IMR-90 (cell line): ENCODE measurements at regions not wholly inside any gene's neighbourhood (a gene's known extent, or its start where the extent isn't known, plus 50 kb on each side); places are given as distances from the start of the nearest gene placed in this dataset.

Source experiments
- BHLHE40 ChIP-seq: fragments of 150-350 bp; IDR thresholded peaks from 2 replicates; pipeline ENCODE4 v1.6.1; 2016; ENCODE audit warnings: mild to moderate bottlenecking, low read depth, low read length
- MXI1 ChIP-seq: IDR thresholded peaks from 2 replicates; pipeline ENCODE4 v1.6.1; 2012; ENCODE audit warnings: low read depth, mild to moderate bottlenecking, low read length, moderate library complexity, borderline replicate concordance
- POLR2A ChIP-seq: IDR thresholded peaks from 2 replicates; pipeline ENCODE4 v1.6.1; 2012; ENCODE audit warnings: mild to moderate bottlenecking, low read depth, low read length
- RAD21 ChIP-seq: IDR thresholded peaks from 2 replicates; pipeline ENCODE4 v1.6.1; 2012; ENCODE audit warnings: low read length, improper control_type of control experiment
- RFX5 ChIP-seq: IDR thresholded peaks from 2 replicates; pipeline ENCODE4 v1.8.0; 2012; ENCODE audit warnings: low read depth, mild to moderate bottlenecking, low read length, moderate library complexity
- TF ChIP-seq, protein P1 (sequence below): conservative IDR thresholded peaks from 2 replicates; pipeline ENCODE4 v1.5.1; 2012; ENCODE audit warnings: mild to moderate bottlenecking, low read depth, low read length, improper control_type of control experiment
- TF ChIP-seq, protein P2 (sequence below): fragments of 150-350 bp; IDR thresholded peaks from 2 replicates; pipeline ENCODE4 v1.6.1; 2017; ENCODE audit warnings: mild to moderate bottlenecking, antibody characterized with exemption, low read length, low read depth
- TF ChIP-seq, protein P3 (sequence below): fragments of 150-350 bp; IDR thresholded peaks from 2 replicates; pipeline ENCODE4 v1.6.1; 2016; ENCODE audit warnings: low read depth, mild to moderate bottlenecking, low read length, moderate library complexity, borderline replicate concordance

DNA sequence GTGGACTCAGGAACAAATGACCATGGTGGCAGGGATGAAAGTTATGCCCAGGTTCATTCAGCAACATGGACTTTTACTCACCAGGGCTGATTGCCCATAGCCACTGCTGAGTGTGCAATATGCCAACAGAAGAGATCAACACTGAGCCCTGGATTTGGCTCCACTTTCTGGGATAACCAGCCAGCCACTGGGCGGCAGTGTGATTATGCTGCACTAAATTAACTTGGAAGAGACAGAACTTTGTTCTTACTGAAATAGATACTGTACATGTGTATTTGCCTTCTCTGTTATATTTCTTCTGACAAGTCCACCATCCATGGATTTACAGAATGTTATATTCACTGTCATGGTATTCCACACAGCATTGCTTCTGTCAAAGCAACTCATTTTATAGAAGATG is 257.4 kb downstream of the TDRD3 start:
- TF ChIP-seq POLR2A (no peak), MXI1 (no peak), BHLHE40 (no peak), RFX5 (no peak), RAD21 (peak; percentile 26; the same call in 1 of the 2 replicates)
- TF ChIP-seq, protein P1, sequence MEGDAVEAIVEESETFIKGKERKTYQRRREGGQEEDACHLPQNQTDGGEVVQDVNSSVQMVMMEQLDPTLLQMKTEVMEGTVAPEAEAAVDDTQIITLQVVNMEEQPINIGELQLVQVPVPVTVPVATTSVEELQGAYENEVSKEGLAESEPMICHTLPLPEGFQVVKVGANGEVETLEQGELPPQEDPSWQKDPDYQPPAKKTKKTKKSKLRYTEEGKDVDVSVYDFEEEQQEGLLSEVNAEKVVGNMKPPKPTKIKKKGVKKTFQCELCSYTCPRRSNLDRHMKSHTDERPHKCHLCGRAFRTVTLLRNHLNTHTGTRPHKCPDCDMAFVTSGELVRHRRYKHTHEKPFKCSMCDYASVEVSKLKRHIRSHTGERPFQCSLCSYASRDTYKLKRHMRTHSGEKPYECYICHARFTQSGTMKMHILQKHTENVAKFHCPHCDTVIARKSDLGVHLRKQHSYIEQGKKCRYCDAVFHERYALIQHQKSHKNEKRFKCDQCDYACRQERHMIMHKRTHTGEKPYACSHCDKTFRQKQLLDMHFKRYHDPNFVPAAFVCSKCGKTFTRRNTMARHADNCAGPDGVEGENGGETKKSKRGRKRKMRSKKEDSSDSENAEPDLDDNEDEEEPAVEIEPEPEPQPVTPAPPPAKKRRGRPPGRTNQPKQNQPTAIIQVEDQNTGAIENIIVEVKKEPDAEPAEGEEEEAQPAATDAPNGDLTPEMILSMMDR, result peak; percentile 22; the same call in 1 of the 2 replicates
- TF ChIP-seq, protein P2, sequence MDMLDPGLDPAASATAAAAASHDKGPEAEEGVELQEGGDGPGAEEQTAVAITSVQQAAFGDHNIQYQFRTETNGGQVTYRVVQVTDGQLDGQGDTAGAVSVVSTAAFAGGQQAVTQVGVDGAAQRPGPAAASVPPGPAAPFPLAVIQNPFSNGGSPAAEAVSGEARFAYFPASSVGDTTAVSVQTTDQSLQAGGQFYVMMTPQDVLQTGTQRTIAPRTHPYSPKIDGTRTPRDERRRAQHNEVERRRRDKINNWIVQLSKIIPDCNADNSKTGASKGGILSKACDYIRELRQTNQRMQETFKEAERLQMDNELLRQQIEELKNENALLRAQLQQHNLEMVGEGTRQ, result no peak
- TF ChIP-seq, protein P3, sequence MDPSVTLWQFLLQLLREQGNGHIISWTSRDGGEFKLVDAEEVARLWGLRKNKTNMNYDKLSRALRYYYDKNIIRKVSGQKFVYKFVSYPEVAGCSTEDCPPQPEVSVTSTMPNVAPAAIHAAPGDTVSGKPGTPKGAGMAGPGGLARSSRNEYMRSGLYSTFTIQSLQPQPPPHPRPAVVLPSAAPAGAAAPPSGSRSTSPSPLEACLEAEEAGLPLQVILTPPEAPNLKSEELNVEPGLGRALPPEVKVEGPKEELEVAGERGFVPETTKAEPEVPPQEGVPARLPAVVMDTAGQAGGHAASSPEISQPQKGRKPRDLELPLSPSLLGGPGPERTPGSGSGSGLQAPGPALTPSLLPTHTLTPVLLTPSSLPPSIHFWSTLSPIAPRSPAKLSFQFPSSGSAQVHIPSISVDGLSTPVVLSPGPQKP, result no peak
